ENCODE measurements at regions not wholly inside any gene's neighbourhood (a gene's known extent, or its start where the extent isn't known, plus 50 kb on each side); places are given as distances from the start of the nearest gene placed in this dataset.

DNA sequence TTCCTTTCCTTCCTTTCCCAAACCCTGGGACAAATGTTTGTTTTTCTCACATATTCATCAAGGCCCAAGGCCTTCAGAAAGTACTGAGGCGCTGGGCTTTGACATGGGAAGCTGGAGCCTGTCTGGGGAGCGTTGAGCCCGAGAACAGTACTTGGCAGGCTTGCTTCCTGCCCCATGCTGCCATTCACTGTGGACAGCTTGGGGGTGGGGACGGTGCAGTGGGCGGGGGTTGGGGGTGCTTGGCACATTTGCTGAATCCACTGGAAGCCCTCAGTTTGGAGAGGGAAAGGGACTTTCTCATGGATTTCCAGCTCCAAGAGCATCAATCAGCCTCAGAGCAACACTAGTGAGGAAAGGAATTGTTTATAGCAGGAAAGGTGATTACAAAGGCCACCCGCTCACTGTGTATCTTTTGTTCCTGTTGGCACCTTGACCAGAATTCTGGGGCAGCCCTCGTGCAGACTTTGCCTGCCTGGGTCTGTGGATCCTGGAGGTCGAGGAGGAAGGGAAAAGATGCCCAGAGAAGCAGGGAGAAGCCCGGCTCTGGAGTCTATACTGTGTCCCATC lies 199.8 kb upstream of the RGMA start:
- H3K4me1 ChIP-seq, result peaks cover 10% of the 10 kb centered on the region
- ATAC-seq (peak; percentile 74), DNase-seq (peak in 3 of 4 donors; percentile 20 to 43 (median 28))
- intact Hi-C loops (cut with DNase I), result no loop called here
- H3K27me3 ChIP-seq, result no peaks in the 10 kb centered on the region
- no peak for TF ChIP-seq POLR2A (IDR thresholded peaks at IDR 0.05)
- TF ChIP-seq, protein P1, sequence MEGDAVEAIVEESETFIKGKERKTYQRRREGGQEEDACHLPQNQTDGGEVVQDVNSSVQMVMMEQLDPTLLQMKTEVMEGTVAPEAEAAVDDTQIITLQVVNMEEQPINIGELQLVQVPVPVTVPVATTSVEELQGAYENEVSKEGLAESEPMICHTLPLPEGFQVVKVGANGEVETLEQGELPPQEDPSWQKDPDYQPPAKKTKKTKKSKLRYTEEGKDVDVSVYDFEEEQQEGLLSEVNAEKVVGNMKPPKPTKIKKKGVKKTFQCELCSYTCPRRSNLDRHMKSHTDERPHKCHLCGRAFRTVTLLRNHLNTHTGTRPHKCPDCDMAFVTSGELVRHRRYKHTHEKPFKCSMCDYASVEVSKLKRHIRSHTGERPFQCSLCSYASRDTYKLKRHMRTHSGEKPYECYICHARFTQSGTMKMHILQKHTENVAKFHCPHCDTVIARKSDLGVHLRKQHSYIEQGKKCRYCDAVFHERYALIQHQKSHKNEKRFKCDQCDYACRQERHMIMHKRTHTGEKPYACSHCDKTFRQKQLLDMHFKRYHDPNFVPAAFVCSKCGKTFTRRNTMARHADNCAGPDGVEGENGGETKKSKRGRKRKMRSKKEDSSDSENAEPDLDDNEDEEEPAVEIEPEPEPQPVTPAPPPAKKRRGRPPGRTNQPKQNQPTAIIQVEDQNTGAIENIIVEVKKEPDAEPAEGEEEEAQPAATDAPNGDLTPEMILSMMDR (IDR thresholded peaks at IDR 0.05), result no peak
- WGBS, 2 donors, result 50 to 58% methylated on average over 6 to 9 of the region's 9 CpGs
- H3K36me3 ChIP-seq (replicated peaks in 1 of 2; ENCODE audit: insufficient read depth in 1 of 2, low read depth in 2 of 2), result no peaks in the 10 kb centered on the region
- no peaks in the 10 kb centered on the region for H3K9me3 ChIP-seq
- H3K4me3 ChIP-seq, result no peak overlapping the region
- peak overlapping the region in 3 of 4 donors; percentile 47 to 66 (median 52) for H3K27ac ChIP-seq

DNA sequence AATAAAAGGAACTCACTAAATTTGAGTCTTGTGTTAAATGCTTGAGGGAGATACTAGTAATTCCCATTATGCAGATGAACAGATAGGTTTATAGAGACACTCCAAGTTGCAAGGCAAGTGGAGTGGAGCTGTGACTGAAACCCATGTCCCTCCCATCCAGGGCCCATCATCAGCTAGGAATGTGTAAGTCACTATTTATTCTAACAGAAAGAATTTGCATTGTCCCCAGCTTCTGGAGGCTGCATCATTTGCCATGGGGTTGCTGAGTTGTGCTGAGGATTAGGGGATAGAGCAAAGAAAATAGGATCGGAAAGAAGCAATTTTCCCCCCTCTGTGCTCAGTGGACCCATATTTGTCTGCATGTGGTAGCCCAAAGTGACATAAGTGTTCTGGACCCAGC lies 197.4 kb upstream of the RGMA start:
- 20 to 95% methylated on average over 1 of the region's 1 CpG for WGBS, 2 donors
- intact Hi-C loops (cut with DNase I), result no loop called here
- Histone ChIP-seq H3K4me3 (no peak overlapping the region), H3K9me3 (no peaks in the 10 kb centered on the region), H3K27me3 (no peaks in the 10 kb centered on the region), H3K36me3 (replicated peaks in 1 of 2; ENCODE audit: insufficient read depth in 1 of 2, low read depth in 2 of 2) (no peaks in the 10 kb centered on the region), H3K4me1 (peaks cover 10% of the 10 kb centered on the region), H3K27ac (no peak overlapping the region)
- TF ChIP-seq POLR2A (IDR thresholded peaks at IDR 0.05), result no peak
- TF ChIP-seq, protein P1 (IDR thresholded peaks at IDR 0.05), result no peak
- ATAC-seq (no peak), DNase-seq (no peak)

DNA sequence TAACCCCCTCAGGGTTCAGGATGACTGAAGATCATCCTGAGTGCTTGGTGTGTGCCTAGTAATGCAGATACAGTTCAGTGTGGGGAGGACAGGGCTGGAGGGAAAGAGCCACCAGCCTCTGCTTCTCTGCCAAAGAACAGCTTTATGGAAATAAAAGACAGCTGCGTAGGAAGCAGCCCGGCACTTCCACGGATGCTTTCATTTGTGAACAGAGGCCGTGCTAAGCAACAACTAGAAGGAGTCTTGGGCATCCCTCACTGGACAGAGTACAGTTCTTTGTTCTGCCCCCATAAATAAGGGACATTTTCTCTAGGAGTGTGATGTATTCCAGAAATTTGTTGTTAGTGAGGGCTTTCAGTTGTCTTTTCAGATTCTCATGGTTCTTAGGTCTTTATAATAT lies 194.8 kb upstream of the RGMA start:
- 59 to 68% methylated on average over 4 of the region's 4 CpGs for WGBS, 2 donors
- intact Hi-C loops (cut with DNase I), result no loop called here
- Histone ChIP-seq H3K36me3 (replicated peaks in 1 of 2; ENCODE audit: insufficient read depth in 1 of 2, low read depth in 2 of 2) (no peaks in the 10 kb centered on the region), H3K4me1 (peaks cover 17% of the 10 kb centered on the region), H3K27me3 (no peaks in the 10 kb centered on the region), H3K27ac (no peak overlapping the region), H3K4me3 (no peak overlapping the region), H3K9me3 (no peaks in the 10 kb centered on the region)
- TF ChIP-seq, protein P1 (IDR thresholded peaks at IDR 0.05), result no peak
- no peak for TF ChIP-seq POLR2A (IDR thresholded peaks at IDR 0.05)
- no peak for DNase-seq
- no peak for ATAC-seq

DNA sequence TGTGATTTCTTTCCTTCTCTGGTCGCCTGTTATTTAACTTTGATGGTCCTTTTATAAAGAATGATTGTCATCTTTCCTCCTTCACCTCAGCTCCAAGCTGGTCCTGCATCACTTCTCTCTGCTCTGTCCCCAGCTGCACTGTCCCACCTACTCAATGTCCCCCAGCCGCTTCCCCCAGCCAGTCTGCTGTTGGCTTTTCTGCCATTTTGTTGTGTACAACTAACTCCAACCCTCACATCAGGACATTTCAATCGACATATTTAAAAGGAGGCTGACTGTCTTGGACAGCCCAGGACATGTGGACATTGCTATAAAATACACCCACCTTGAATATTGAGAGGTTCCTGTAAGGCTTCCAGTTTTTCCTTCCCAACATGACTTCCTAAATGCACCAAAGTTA lies 193.8 kb upstream of the RGMA start:
- no peaks in the 10 kb centered on the region for H3K27me3 ChIP-seq
- no peak overlapping the region for H3K4me3 ChIP-seq
- H3K9me3 ChIP-seq, result no peaks in the 10 kb centered on the region
- TF ChIP-seq POLR2A (IDR thresholded peaks at IDR 0.05), result no peak
- TF ChIP-seq, protein P1 (IDR thresholded peaks at IDR 0.05), result no peak
- no peak for DNase-seq
- ATAC-seq, result no peak
- intact Hi-C loops (cut with DNase I), result no loop called here
- H3K27ac ChIP-seq, result no peak overlapping the region
- peaks cover 11% of the 10 kb centered on the region for H3K4me1 ChIP-seq
- 89 to 97% methylated on average over 3 of the region's 3 CpGs for WGBS, 2 donors
- H3K36me3 ChIP-seq (replicated peaks in 1 of 2; ENCODE audit: insufficient read depth in 1 of 2, low read depth in 2 of 2), result no peaks in the 10 kb centered on the region

DNA sequence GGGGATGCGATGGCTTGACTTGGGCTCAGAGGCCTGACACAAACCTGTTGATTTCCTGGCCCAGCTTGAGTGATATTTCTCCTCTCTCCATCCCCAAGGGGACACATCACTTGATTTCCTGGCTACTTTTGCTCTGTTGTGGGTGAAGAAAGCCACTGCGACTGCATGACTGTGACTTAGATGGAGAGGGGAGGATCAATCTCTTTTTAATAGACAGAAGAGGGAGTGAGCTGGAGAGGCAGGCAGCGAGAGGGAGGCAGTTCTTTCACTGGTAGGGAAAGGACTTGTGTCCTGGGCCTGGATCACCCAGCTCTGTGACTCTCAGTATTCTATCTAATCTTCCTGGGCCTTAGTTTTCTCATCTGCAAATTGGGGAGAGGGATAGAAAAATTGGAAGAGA lies 189.8 kb upstream of the RGMA start:
- no peak for TF ChIP-seq POLR2A (IDR thresholded peaks at IDR 0.05)
- TF ChIP-seq, protein P1 (IDR thresholded peaks at IDR 0.05), result no peak
- no peaks in the 10 kb centered on the region for H3K27me3 ChIP-seq
- H3K9me3 ChIP-seq, result no peaks in the 10 kb centered on the region
- intact Hi-C loops (cut with DNase I), result no loop called here
- no peak overlapping the region for H3K27ac ChIP-seq
- no peak overlapping the region for H3K4me3 ChIP-seq
- DNase-seq (no peak), ATAC-seq (no peak)
- WGBS, 2 donors, result 95 to 100% methylated on average over 2 to 3 of the region's 3 CpGs
- H3K36me3 ChIP-seq (replicated peaks in 1 of 2; ENCODE audit: insufficient read depth in 1 of 2, low read depth in 2 of 2), result no peaks in the 10 kb centered on the region
- peaks cover 11% of the 10 kb centered on the region for H3K4me1 ChIP-seq
